Fibroblast of mammary gland (primary cell): ENCODE measurements at regions not wholly inside any gene's neighbourhood (a gene's known extent, or its start where the extent isn't known, plus 50 kb on each side); places are given as distances from the start of the nearest gene placed in this dataset.

Experiments
- DNase-seq: peaks from one replicate; pipeline ENCODE4 v3.0.0-alpha.2; 2010; ENCODE audit warnings: low read depth
- H3K4me3 ChIP-seq: 2 replicates; pipeline ENCODE4 v1.5.1; 2011; ENCODE audit warnings: low read depth, mild to moderate bottlenecking, low read length, moderate library complexity; ENCODE audit not compliant: control insufficient read depth
- CTCF ChIP-seq: conservative IDR thresholded peaks from 2 replicates; pipeline ENCODE4 v1.5.1; 2011; ENCODE audit warnings: low read depth, low read length, inconsistent platforms; ENCODE audit not compliant: control insufficient read depth, insufficient read depth

DNA sequence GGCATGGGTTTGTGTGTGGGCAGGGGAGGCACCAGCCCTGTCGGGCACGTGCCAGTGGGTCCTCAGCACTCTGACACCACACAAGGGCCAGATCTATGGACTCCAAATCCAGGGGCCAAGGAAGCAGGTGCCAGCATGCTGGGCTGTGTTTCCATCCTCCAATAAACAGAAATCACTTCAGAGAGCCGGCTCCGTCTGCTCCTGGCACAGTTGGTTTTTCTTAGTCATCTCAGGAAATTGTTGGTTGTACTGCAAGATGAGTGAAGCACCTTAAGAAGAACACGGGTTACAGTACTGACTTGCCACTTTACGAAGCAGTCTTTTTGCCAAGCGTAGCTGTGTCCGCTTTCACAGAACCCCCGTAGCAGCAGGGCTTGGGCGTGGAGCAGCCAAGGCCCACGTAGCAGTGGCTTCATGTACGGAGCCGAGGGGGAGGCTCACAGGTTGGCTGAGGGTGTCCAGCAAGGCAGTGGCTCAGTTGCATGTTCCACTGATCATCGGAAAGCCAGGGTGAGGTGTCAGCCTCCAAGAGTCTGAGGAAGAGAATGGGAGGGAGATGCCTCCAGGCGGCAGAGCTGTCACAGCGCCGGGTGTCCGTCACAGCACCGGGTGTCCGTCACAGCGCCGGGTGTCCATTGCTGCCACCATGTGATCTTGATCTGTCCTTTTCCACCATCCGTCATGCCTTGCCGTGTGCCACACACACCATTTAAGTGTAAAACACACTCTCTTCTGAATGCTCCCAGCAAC, 314.9 kb downstream of the CTTN start:
- TF ChIP-seq CTCF = no peak
- H3K4me3 ChIP-seq = no peak overlapping the region
- no peak for DNase-seq

DNA sequence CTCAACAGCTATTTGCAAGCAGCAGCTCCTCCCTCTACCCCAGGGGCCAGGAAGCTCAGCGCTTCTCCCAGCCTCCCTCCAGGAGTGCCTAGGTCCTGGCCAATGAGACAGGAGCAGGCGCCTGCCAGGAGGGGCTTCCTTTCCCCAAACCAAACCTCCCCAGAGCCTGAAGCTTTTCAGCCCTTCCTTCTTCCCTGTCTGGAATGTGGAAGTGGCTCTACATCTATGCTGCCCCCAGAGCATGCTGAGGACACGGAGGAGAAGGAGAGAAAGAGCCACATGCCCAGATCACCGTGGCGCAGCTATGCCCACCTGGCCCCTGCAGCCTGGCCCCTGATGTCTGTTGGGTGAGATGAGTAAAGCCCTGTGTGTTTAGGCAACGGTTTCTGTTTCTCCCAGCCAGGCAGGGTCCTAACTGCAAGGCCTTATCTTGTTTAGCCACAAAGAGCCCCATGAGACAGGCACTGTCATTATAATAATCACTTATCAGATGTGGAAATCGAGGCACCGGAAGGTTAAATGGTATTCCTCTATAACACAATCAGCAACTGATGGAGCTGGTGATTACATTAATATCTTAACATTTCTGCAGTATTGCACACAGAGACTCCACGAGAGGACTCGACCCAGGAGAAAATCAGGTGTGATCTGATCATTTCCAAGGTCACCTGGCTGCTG, 315.8 kb downstream of the CTTN start:
- no peak for TF ChIP-seq CTCF
- no peak for DNase-seq
- no peak overlapping the region for H3K4me3 ChIP-seq

GRCh38 chr11:70715166-70715951, 317.0 kb downstream of the CTTN start:
- TF ChIP-seq CTCF = no peak
- no peak for DNase-seq
- H3K4me3 ChIP-seq = no peak overlapping the region

- H3K4me3 ChIP-seq = no peak overlapping the region
- TF ChIP-seq CTCF = no peak
- DNase-seq = no peak
Observed at GRCh38 chr11:70716216-70716615, 317.9 kb downstream of the CTTN start.

GRCh38 chr11:70716986-70717775, 318.9 kb downstream of the CTTN start:
- TF ChIP-seq CTCF = no peak
- no peak overlapping the region for H3K4me3 ChIP-seq
- DNase-seq = no peak

DNA sequence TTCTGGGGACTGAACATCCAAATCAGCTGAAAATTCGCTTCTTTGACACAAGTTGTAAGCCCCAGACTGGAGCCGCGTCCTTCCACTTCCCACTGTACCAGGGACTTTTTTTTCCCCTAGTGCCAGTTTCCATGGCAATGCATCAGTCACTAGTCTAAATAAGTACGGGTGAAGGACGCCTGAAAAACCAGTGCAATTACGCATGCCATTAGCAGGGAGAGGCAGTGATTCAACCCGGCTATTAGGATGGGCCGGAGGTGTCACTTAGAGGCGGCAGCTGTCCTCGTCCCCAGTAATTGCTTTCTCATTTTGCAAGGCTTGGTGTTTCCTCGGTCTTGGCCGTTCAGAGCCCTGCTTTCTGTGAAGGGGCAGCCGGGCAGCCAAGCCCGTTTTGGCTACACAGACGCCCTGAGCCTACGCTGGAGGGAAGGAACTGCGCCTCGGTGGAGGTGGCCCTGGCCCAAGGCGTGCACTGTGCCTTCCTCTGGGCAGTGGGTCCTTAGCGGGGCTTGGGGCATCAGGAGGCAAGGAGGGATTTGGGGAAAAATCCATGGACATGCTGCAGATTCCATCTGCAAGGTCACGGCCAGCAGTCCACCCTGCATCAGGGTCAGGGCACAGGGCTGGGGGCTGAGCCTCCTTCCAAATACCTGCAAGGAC, 319.7 kb downstream of the CTTN start:
- H3K4me3 ChIP-seq = no peak overlapping the region
- DNase-seq = no peak
- TF ChIP-seq CTCF = no peak
